ENCODE measurements at regions not wholly inside any gene's neighbourhood (a gene's known extent, or its start where the extent isn't known, plus 50 kb on each side); places are given as distances from the start of the nearest gene placed in this dataset.
"Not testable (repeated sequence)": the region's sequence is repeated elsewhere in the genome, so short reads cannot be mapped to it uniquely, and the experiment has no call there.

- H2AFZ ChIP-seq (ENCODE audit: low read depth, low read length, severe bottlenecking), result peak overlapping the region; percentile 81
- TF ChIP-seq EZH2phosphoT487 (conservative IDR thresholded peaks at IDR 0.05; ENCODE audit: low read length), result no peak
- TF ChIP-seq CTCF (IDR thresholded peaks at IDR 0.05; ENCODE audit: insufficient read depth, low read length, poor library complexity, severe bottlenecking), result no peak
- H3K9me2 ChIP-seq (replicated peaks; ENCODE audit: insufficient read depth, low read length), result no peaks in the 10 kb centered on the region
- H3K9ac ChIP-seq (ENCODE audit: low read length), result peak overlapping the region; percentile 18; the same call in 1 of the 2 replicates
- no peaks in the 10 kb centered on the region for H3F3A ChIP-seq (ENCODE audit: insufficient read depth)
- H3K9me3 ChIP-seq (ENCODE audit: insufficient read depth, low read length), result no peaks in the 10 kb centered on the region
- no peak overlapping the region for H3K27ac ChIP-seq (ENCODE audit: low read depth, low read length)
- H3K79me2 ChIP-seq (ENCODE audit: insufficient read depth, low read length), result no peaks in the 10 kb centered on the region
- no peaks in the 10 kb centered on the region for H4K20me1 ChIP-seq (ENCODE audit: low read depth, low read length)
- no peak overlapping the region for H3K4me3 ChIP-seq (ENCODE audit: insufficient read depth, low read length, poor library complexity, severe bottlenecking)
- peak overlapping the region; percentile 55 for H3K4me2 ChIP-seq (ENCODE audit: low read depth, low read length, poor library complexity, severe bottlenecking)
- H3K27me3 ChIP-seq (ENCODE audit: low read length), result no peaks in the 10 kb centered on the region
- H3K36me3 ChIP-seq (ENCODE audit: low read length), result no peaks in the 10 kb centered on the region
These were observed 81.0 kb upstream of the PPM1B start for GRCh38 chr2:44087714-44088092.

GRCh38 chr2:44092519-44092918 is 76.2 kb upstream of the PPM1B start:
- H3K79me2 ChIP-seq (ENCODE audit: insufficient read depth, low read length), result not testable (repeated sequence)

GRCh38 chr2:44093970-44094369 is 74.7 kb upstream of the PPM1B start:
- no peak overlapping the region for H3K9ac ChIP-seq (ENCODE audit: low read length)
- no peaks in the 10 kb centered on the region for H3K79me2 ChIP-seq (ENCODE audit: insufficient read depth, low read length)
- H3K4me2 ChIP-seq (ENCODE audit: low read depth, low read length, poor library complexity, severe bottlenecking), result no peak overlapping the region
- no peaks in the 10 kb centered on the region for H4K20me1 ChIP-seq (ENCODE audit: low read depth, low read length)
- H3K9me3 ChIP-seq (ENCODE audit: insufficient read depth, low read length), result no peaks in the 10 kb centered on the region
- no peak overlapping the region for H2AFZ ChIP-seq (ENCODE audit: low read depth, low read length, severe bottlenecking)
- TF ChIP-seq CTCF (IDR thresholded peaks at IDR 0.05; ENCODE audit: insufficient read depth, low read length, poor library complexity, severe bottlenecking), result no peak
- TF ChIP-seq EZH2phosphoT487 (conservative IDR thresholded peaks at IDR 0.05; ENCODE audit: low read length), result no peak
- no peaks in the 10 kb centered on the region for H3K36me3 ChIP-seq (ENCODE audit: low read length)
- H3K27me3 ChIP-seq (ENCODE audit: low read length), result no peaks in the 10 kb centered on the region
- H3K27ac ChIP-seq (ENCODE audit: low read depth, low read length), result no peak overlapping the region
- no peaks in the 10 kb centered on the region for H3F3A ChIP-seq (ENCODE audit: insufficient read depth)
- no peak overlapping the region for H3K4me3 ChIP-seq (ENCODE audit: insufficient read depth, low read length, poor library complexity, severe bottlenecking)
- H3K9me2 ChIP-seq (replicated peaks; ENCODE audit: insufficient read depth, low read length), result no peaks in the 10 kb centered on the region

More at GRCh38 chr2:44092519-44092918, 76.2 kb upstream of the PPM1B start:
- not testable (repeated sequence) for H3K9ac ChIP-seq (ENCODE audit: low read length); H4K20me1 ChIP-seq (ENCODE audit: low read depth, low read length); H3K9me2 ChIP-seq (replicated peaks; ENCODE audit: insufficient read depth, low read length); H2AFZ ChIP-seq (ENCODE audit: low read depth, low read length, severe bottlenecking); H3K4me3 ChIP-seq (ENCODE audit: insufficient read depth, low read length, poor library complexity, severe bottlenecking); H3K36me3 ChIP-seq (ENCODE audit: low read length); H3K27ac ChIP-seq (ENCODE audit: low read depth, low read length); H3K27me3 ChIP-seq (ENCODE audit: low read length); H3F3A ChIP-seq (ENCODE audit: insufficient read depth); H3K9me3 ChIP-seq (ENCODE audit: insufficient read depth, low read length); H3K4me2 ChIP-seq (ENCODE audit: low read depth, low read length, poor library complexity, severe bottlenecking)

GRCh38 chr2:44097322-44097907 is 71.3 kb upstream of the PPM1B start:
- Histone ChIP-seq H3K79me2 (ENCODE audit: insufficient read depth, low read length) (no peaks in the 10 kb centered on the region), H3F3A (ENCODE audit: insufficient read depth) (no peaks in the 10 kb centered on the region), H3K4me3 (ENCODE audit: insufficient read depth, low read length, poor library complexity, severe bottlenecking) (no peak overlapping the region), H3K36me3 (ENCODE audit: low read length) (no peaks in the 10 kb centered on the region), H3K27me3 (ENCODE audit: low read length) (no peaks in the 10 kb centered on the region), H2AFZ (ENCODE audit: low read depth, low read length, severe bottlenecking) (no peak overlapping the region), H3K9me2 (replicated peaks; ENCODE audit: insufficient read depth, low read length) (no peaks in the 10 kb centered on the region), H3K9me3 (ENCODE audit: insufficient read depth, low read length) (no peaks in the 10 kb centered on the region), H3K4me2 (ENCODE audit: low read depth, low read length, poor library complexity, severe bottlenecking) (no peak overlapping the region), H4K20me1 (ENCODE audit: low read depth, low read length) (no peaks in the 10 kb centered on the region), H3K9ac (ENCODE audit: low read length) (no peak overlapping the region), H3K27ac (ENCODE audit: low read depth, low read length) (no peak overlapping the region)
- no peak for TF ChIP-seq EZH2phosphoT487 (conservative IDR thresholded peaks at IDR 0.05; ENCODE audit: low read length)
- TF ChIP-seq CTCF (IDR thresholded peaks at IDR 0.05; ENCODE audit: insufficient read depth, low read length, poor library complexity, severe bottlenecking), result no peak

All from SU-DHL-6 (cell line).